Natural killer cell (primary cell): ENCODE measurements at regions not wholly inside any gene's neighbourhood (a gene's known extent, or its start where the extent isn't known, plus 50 kb on each side); places are given as distances from the start of the nearest gene placed in this dataset.

Experiments
- ATAC-seq, 3 donors: fragments of 150-1000 bp in 2 of 3; fragments of 200-7000 bp in 1 of 3; cut with Tn5 transposase; 1 replicate in 1 of 3; 2 replicates in 2 of 3; pipeline ENCODE4 v1.10.0; 2021; ENCODE audit warnings: mild to moderate bottlenecking in 2 of 3, moderate library complexity in 2 of 3
- DNase-seq, 2 donors: peaks; one replicate each; pipeline versions ENCODE4 v3.0.0 to v3.0.0-alpha.2; 2013 to 2021; ENCODE audit warnings: mixed read lengths in 1 of 2
- H3K27ac ChIP-seq: one replicate; pipeline ENCODE4 v1.5.1; 2013; ENCODE audit warnings: mild to moderate bottlenecking, low read length
- H3K27me3 ChIP-seq: one replicate; pipeline ENCODE4 v1.6.1; 2013; ENCODE audit warnings: low read length; ENCODE audit not compliant: control insufficient read depth, insufficient read depth
- H3K36me3 ChIP-seq: one replicate; pipeline ENCODE4 v1.6.1; 2013; ENCODE audit warnings: low read length; ENCODE audit not compliant: control insufficient read depth, insufficient read depth
- H3K4me1 ChIP-seq: one replicate; pipeline ENCODE4 v1.6.1; 2013; ENCODE audit warnings: low read length; ENCODE audit not compliant: control insufficient read depth, insufficient read depth
- H3K4me3 ChIP-seq: one replicate; pipeline ENCODE4 v1.5.1; 2013; ENCODE audit warnings: low read length
- H3K9me3 ChIP-seq: one replicate; pipeline ENCODE4 v1.6.1; 2013; ENCODE audit warnings: low read length; ENCODE audit not compliant: control insufficient read depth, insufficient read depth
- H3K27ac Mint-ChIP-seq, 2 donors: one replicate each; pipeline ENCODE4 v1.8.0; 2022; ENCODE audit warnings: mild to moderate bottlenecking in 2 of 2, mixed read lengths in 2 of 2, moderate library complexity in 1 of 2
- H3K27me3 Mint-ChIP-seq, 2 donors: one replicate each; pipeline ENCODE4 v1.8.0; 2022; ENCODE audit warnings: low read depth in 2 of 2, mixed read lengths in 2 of 2
- H3K36me3 Mint-ChIP-seq: one replicate; pipeline ENCODE4 v1.8.0; 2022; ENCODE audit warnings: mixed read lengths
- H3K4me1 Mint-ChIP-seq, 2 donors: one replicate each; pipeline ENCODE4 v1.8.0; 2022; ENCODE audit warnings: mixed read lengths in 2 of 2
- H3K4me3 Mint-ChIP-seq: one replicate; pipeline ENCODE4 v1.8.0; 2022; ENCODE audit warnings: mild to moderate bottlenecking, moderate library complexity, mixed read lengths
- H3K9me3 Mint-ChIP-seq, 2 donors: one replicate each; pipeline ENCODE4 v1.8.0; 2022; ENCODE audit warnings: mixed read lengths in 2 of 2
- CTCF ChIP-seq: fragments of 200-600 bp; IDR thresholded peaks from one replicate; pipeline ENCODE4 v1.8.0; 2022; ENCODE audit warnings: antibody characterized with exemption
- WGBS: methylation state at CpG from one replicate; pipeline ENCODE4 v1.1.7; 2013; ENCODE audit warnings: missing lambda C conversion rate; ENCODE audit not compliant: insufficient coverage; 5-methylcytosine and 5-hydroxymethylcytosine counted together
- intact Hi-C: fragments of 100-400 bp; cut with micrococcal nuclease; formaldehyde crosslinking; loops from one replicate; pipeline ENCODE4 v1.14.2; 2022

GRCh38 chr18:27847412-27847811 lies 329.5 kb downstream of the CDH2 start:
- 71% methylated on average over 3 of the region's 4 CpGs for WGBS
- H3K27ac Mint-ChIP-seq = no peak overlapping the region
- DNase-seq (no peak), ATAC-seq (no peak)
- Histone ChIP-seq H3K4me3 (no peak overlapping the region), H3K27me3 (no peaks in the 10 kb centered on the region), H3K4me1 (no peaks in the 10 kb centered on the region), H3K36me3 (no peaks in the 10 kb centered on the region), H3K9me3 (no peaks in the 10 kb centered on the region), H3K27ac (no peak overlapping the region)
- H3K4me3 Mint-ChIP-seq = no peak overlapping the region
- H3K36me3 Mint-ChIP-seq = no peaks in the 10 kb centered on the region
- intact Hi-C loops = no loop called here
- H3K9me3 Mint-ChIP-seq = peaks cover 9 to 13% of the 10 kb centered on the region in 2 donors
- no peak for TF ChIP-seq CTCF
- H3K4me1 Mint-ChIP-seq = no peaks in the 10 kb centered on the region
- H3K27me3 Mint-ChIP-seq = no peaks in the 10 kb centered on the region

GRCh38 chr18:27845897-27846296 lies 331.0 kb downstream of the CDH2 start:
- peaks cover 10 to 14% of the 10 kb centered on the region in 2 donors for H3K9me3 Mint-ChIP-seq
- H3K4me3 Mint-ChIP-seq = no peak overlapping the region
- H3K4me1 ChIP-seq = no peaks in the 10 kb centered on the region
- DNase-seq (no peak), ATAC-seq (no peak)
- no peak overlapping the region for H3K4me3 ChIP-seq
- H3K36me3 Mint-ChIP-seq = no peaks in the 10 kb centered on the region
- H3K27ac Mint-ChIP-seq = no peak overlapping the region
- no peaks in the 10 kb centered on the region for H3K4me1 Mint-ChIP-seq
- no peaks in the 10 kb centered on the region for H3K27me3 ChIP-seq
- TF ChIP-seq CTCF = no peak
- H3K27ac ChIP-seq = no peak overlapping the region
- intact Hi-C loops = no loop called here
- no peaks in the 10 kb centered on the region for H3K36me3 ChIP-seq
- H3K27me3 Mint-ChIP-seq = no peaks in the 10 kb centered on the region
- WGBS = 49% methylated on average over 2 of the region's 2 CpGs
- H3K9me3 ChIP-seq = no peaks in the 10 kb centered on the region

GRCh38 chr18:27843783-27844777 lies 332.9 kb downstream of the CDH2 start:
- Mint-ChIP-seq H3K27me3 (no peaks in the 10 kb centered on the region), H3K4me1 (no peaks in the 10 kb centered on the region), H3K4me3 (no peak overlapping the region), H3K9me3 (peaks cover 6 to 10% of the 10 kb centered on the region in 2 donors), H3K36me3 (no peaks in the 10 kb centered on the region), H3K27ac (no peak overlapping the region)
- TF ChIP-seq CTCF = no peak
- H3K9me3 ChIP-seq = no peaks in the 10 kb centered on the region
- WGBS = 26% methylated on average over 1 of the region's 3 CpGs
- H3K36me3 ChIP-seq = no peaks in the 10 kb centered on the region
- ATAC-seq (no peak), DNase-seq (no peak)
- no peak overlapping the region for H3K27ac ChIP-seq
- H3K27me3 ChIP-seq = no peaks in the 10 kb centered on the region
- H3K4me3 ChIP-seq = no peak overlapping the region
- intact Hi-C loops = no loop called here
- H3K4me1 ChIP-seq = no peaks in the 10 kb centered on the region
